HepG2 (cell line): ENCODE measurements at regions not wholly inside any gene's neighbourhood (a gene's known extent, or its start where the extent isn't known, plus 50 kb on each side); places are given as distances from the start of the nearest gene placed in this dataset.

Experiments used
- ARID5B ChIP-seq: IDR thresholded peaks from 2 replicates; pipeline ENCODE4 v1.4.0; 2020; ENCODE audit warnings: mild to moderate bottlenecking, missing genetic modification reagents
- CC2D1A ChIP-seq: sonication (generic); formaldehyde crosslinking; IDR thresholded peaks from 2 replicates; pipeline ENCODE4 v1.8.1; 2023; ENCODE audit warnings: mild to moderate bottlenecking, missing genetic modification reagents
- DRAP1 ChIP-seq: IDR thresholded peaks from 2 replicates; pipeline ENCODE4 v1.6.1; 2016; ENCODE audit warnings: missing genetic modification reagents, missing compliant biosample characterization
- FOSL2 ChIP-seq: sonication (generic); formaldehyde crosslinking; IDR thresholded peaks from 2 replicates; pipeline ENCODE4 v1.4.0; 2020; ENCODE audit warnings: missing genetic modification reagents
- FOXP1 ChIP-seq, 2 experiments: fragments of 450-650 bp in 1 of 2; IDR thresholded peaks; 2 replicates each; pipeline ENCODE4 v1.6.1; 2017 to 2018; ENCODE audit warnings: antibody characterized with exemption in 1 of 2
- GRHL1 ChIP-seq: sonication (generic); formaldehyde crosslinking; conservative IDR thresholded peaks from 2 replicates; pipeline ENCODE4 v1.8.0; 2022; ENCODE audit warnings: missing genetic modification reagents
- KAT8 ChIP-seq: IDR thresholded peaks from 2 replicates; pipeline ENCODE4 v1.6.1; 2016; ENCODE audit warnings: missing genetic modification reagents, missing compliant biosample characterization
- KLF13 ChIP-seq: sonication (generic); formaldehyde crosslinking; IDR thresholded peaks from 2 replicates; pipeline ENCODE4 v1.4.0; 2020; ENCODE audit warnings: mild to moderate bottlenecking, missing genetic modification reagents
- PPARG ChIP-seq: conservative IDR thresholded peaks from 2 replicates; pipeline ENCODE4 v1.6.1; 2016; ENCODE audit warnings: missing biosample characterization, missing genetic modification reagents
- RXRB ChIP-seq: IDR thresholded peaks from 2 replicates; pipeline ENCODE4 v1.6.1; 2016; ENCODE audit warnings: borderline replicate concordance, missing genetic modification reagents, missing compliant biosample characterization
- SALL2 ChIP-seq: sonication (generic); formaldehyde crosslinking; IDR thresholded peaks from 2 replicates; pipeline ENCODE4 v1.8.1; 2023; ENCODE audit warnings: mild to moderate bottlenecking, missing genetic modification reagents, inconsistent platforms
- SAP130 ChIP-seq: IDR thresholded peaks from 2 replicates; pipeline ENCODE4 v1.6.1; 2016; ENCODE audit warnings: low read depth
- SIX1 ChIP-seq: sonication (generic); formaldehyde crosslinking; IDR thresholded peaks from 2 replicates; pipeline ENCODE4 v1.4.0; 2020; ENCODE audit warnings: missing genetic modification reagents, borderline replicate concordance
- SOX13 ChIP-seq, 3 experiments: fragments of 450-650 bp in 1 of 3; sonication (generic) in 1 of 3; formaldehyde crosslinking in 1 of 3; IDR thresholded peaks in 2 of 3; conservative IDR thresholded peaks in 1 of 3; 2 replicates each; pipeline versions ENCODE4 v1.5.0 to v1.6.1; 2016 to 2020; ENCODE audit warnings: antibody characterized with exemption in 1 of 3, mild to moderate bottlenecking in 1 of 3, missing compliant biosample characterization in 1 of 3, missing genetic modification reagents in 1 of 3, moderate library complexity in 1 of 3
- ZNF331 ChIP-seq: sonication (generic); formaldehyde crosslinking; IDR thresholded peaks from 2 replicates; pipeline ENCODE4 v1.4.0; 2020; ENCODE audit warnings: missing genetic modification reagents
- ZNF646 ChIP-seq: sonication (generic); formaldehyde crosslinking; IDR thresholded peaks from 2 replicates; pipeline ENCODE4 v1.9.0; 2021; ENCODE audit warnings: mild to moderate bottlenecking, missing genetic modification reagents
- ZNF652 ChIP-seq: IDR thresholded peaks from 2 replicates; pipeline ENCODE4 v1.6.1; 2016; ENCODE audit warnings: low read depth, borderline replicate concordance
- ZNF792 ChIP-seq: IDR thresholded peaks from 2 replicates; pipeline ENCODE4 v1.6.1; 2016

- peak; percentile 76 for TF ChIP-seq ZNF652 (CRISPR knock-in tag)
- 0 out of 2 replicates have a peak, but pooled peaks have one; percentile 33 for TF ChIP-seq KAT8 (CRISPR knock-in tag)
- TF ChIP-seq FOXP1 (IDR thresholded peaks at IDR 0.05), result no peak
- TF ChIP-seq FOXP1 (CRISPR knock-in tag; IDR thresholded peaks at IDR 0.05), result peak; percentile 40; the same call in 1 of the 2 replicates
- no peak for TF ChIP-seq SOX13 (IDR thresholded peaks at IDR 0.05)
- TF ChIP-seq SOX13 (CRISPR knock-in tag; conservative IDR thresholded peaks at IDR 0.05 in 1 of 2, IDR thresholded peaks at IDR 0.05 in 1 of 2), result peak in 1 of 2 experiments; percentile 75; a peak in 2 of 4 replicates
- peak; percentile 54; the same call in 1 of the 2 replicates for TF ChIP-seq PPARG
- no peak for TF ChIP-seq SALL2 (CRISPR knock-in tag)
- TF ChIP-seq ZNF646 (CRISPR knock-in tag), result peak; percentile 41; the same call in 1 of the 2 replicates
- peak; percentile 26; the same call in 1 of the 2 replicates for TF ChIP-seq DRAP1
- TF ChIP-seq ZNF792, result 0 out of 2 replicates have a peak, but pooled peaks have one; percentile 30
- TF ChIP-seq FOSL2 (CRISPR knock-in tag), result peak; percentile 29; the same call in 1 of the 2 replicates
- no peak for TF ChIP-seq CC2D1A (CRISPR knock-in tag)
- TF ChIP-seq SIX1 (CRISPR knock-in tag), result 0 out of 2 replicates have a peak, but pooled peaks have one; percentile 12
- TF ChIP-seq ARID5B, result peak; percentile 40; the same call in 1 of the 2 replicates
- TF ChIP-seq RXRB (CRISPR knock-in tag), result 0 out of 2 replicates have a peak, but pooled peaks have one; percentile 30
- TF ChIP-seq ZNF331 (CRISPR knock-in tag), result 0 out of 2 replicates have a peak, but pooled peaks have one; percentile 22
- no peak for TF ChIP-seq KLF13 (CRISPR knock-in tag)
- no peak for TF ChIP-seq GRHL1 (CRISPR knock-in tag)
- TF ChIP-seq SAP130 (CRISPR knock-in tag), result peak; percentile 36; the same call in 1 of the 2 replicates
Observed at GRCh38 chr7:26965724-26966123, 101.3 kb upstream of the SKAP2 start (continued).
